Keratinocyte (primary cell): ENCODE measurements at regions not wholly inside any gene's neighbourhood (a gene's known extent, or its start where the extent isn't known, plus 50 kb on each side); places are given as distances from the start of the nearest gene placed in this dataset.

Experiments used
- DNase-seq: peaks from one replicate; pipeline ENCODE4 v3.0.0-alpha.2; 2011; ENCODE audit warnings: low read depth, missing footprints, low spot score
- FAIRE-seq: peaks from 2 replicates; lab custom pipeline; 2011; peaks lifted over from hg19 to GRCh38; lab: Jason Lieb, UNC
- H2AFZ ChIP-seq: 2 replicates; pipeline ENCODE4 v1.6.0; 2012; ENCODE audit warnings: low read length, control low read depth, inconsistent platforms; ENCODE audit not compliant: control insufficient read depth
- H3K27ac ChIP-seq: 2 replicates; pipeline ENCODE4 v1.5.1; 2011; ENCODE audit warnings: low read length; ENCODE audit not compliant: control insufficient read depth, insufficient read depth
- H3K27me3 ChIP-seq: 3 replicates; pipeline ENCODE4 v1.6.0; 2011; ENCODE audit warnings: low read length; ENCODE audit not compliant: control insufficient read depth, insufficient read depth; ENCODE audit errors: extremely low read depth
- H3K36me3 ChIP-seq, 2 experiments: 2 replicates in 1 of 2; 3 replicates in 1 of 2; pipeline ENCODE4 v1.5.1; 2011; ENCODE audit warnings: low read length in 2 of 2, mild to moderate bottlenecking in 1 of 2; ENCODE audit not compliant: control insufficient read depth in 2 of 2, insufficient read depth in 2 of 2; ENCODE audit errors: extremely low read depth in 1 of 2
- H3K4me1 ChIP-seq: 3 replicates; pipeline ENCODE4 v1.5.1; 2011; ENCODE audit warnings: low read length; ENCODE audit not compliant: control insufficient read depth, insufficient read depth; ENCODE audit errors: extremely low read depth
- H3K4me2 ChIP-seq: 3 replicates; pipeline ENCODE4 v1.6.0; 2011; ENCODE audit warnings: low read depth, low read length; ENCODE audit not compliant: control insufficient read depth, insufficient read depth; ENCODE audit errors: extremely low read depth
- H3K4me3 ChIP-seq, 3 experiments: fragments of 200-600 bp in 1 of 3; sonication (generic) in 1 of 3; 2 replicates in 2 of 3; 3 replicates in 1 of 3; pipeline ENCODE4 v1.5.1; 2011 to 2016; ENCODE audit warnings: low read length in 3 of 3, mild to moderate bottlenecking in 3 of 3, control low read depth in 2 of 3, inconsistent platforms in 1 of 3, low read depth in 1 of 3, mixed read lengths in 1 of 3, mixed run types in 1 of 3, moderate library complexity in 1 of 3; ENCODE audit not compliant: control insufficient read depth in 2 of 3, insufficient read depth in 2 of 3; ENCODE audit errors: extremely low read depth in 1 of 3
- H3K79me2 ChIP-seq: 2 replicates; pipeline ENCODE4 v1.6.0; 2012; ENCODE audit warnings: low read length; ENCODE audit not compliant: control insufficient read depth, insufficient read depth
- H3K9ac ChIP-seq: 3 replicates; pipeline ENCODE4 v1.6.0; 2011; ENCODE audit warnings: low read length; ENCODE audit not compliant: control insufficient read depth, insufficient read depth; ENCODE audit errors: extremely low read depth
- H3K9me1 ChIP-seq: 3 replicates; pipeline ENCODE4 v1.6.0; 2011; ENCODE audit warnings: low read length; ENCODE audit not compliant: control insufficient read depth, insufficient read depth; ENCODE audit errors: extremely low read depth
- H3K9me3 ChIP-seq: 2 replicates; pipeline ENCODE4 v1.5.1; 2012; ENCODE audit warnings: low read depth, low read length; ENCODE audit not compliant: control insufficient read depth
- H4K20me1 ChIP-seq: 3 replicates; pipeline ENCODE4 v1.6.0; 2011; ENCODE audit warnings: low read length; ENCODE audit not compliant: control insufficient read depth, insufficient read depth; ENCODE audit errors: extremely low read depth
- CTCF ChIP-seq, 3 experiments: IDR thresholded peaks in 1 of 3; conservative IDR thresholded peaks in 1 of 3; optimal IDR thresholded peaks in 1 of 3; 2 replicates in 2 of 3; 3 replicates in 1 of 3; pipeline versions ENCODE3 to v1.5.1; 2011; ENCODE audit warnings: low read length in 3 of 3, mild to moderate bottlenecking in 3 of 3, moderate library complexity in 2 of 3, control low read depth in 1 of 3, inconsistent platforms in 1 of 3; ENCODE audit not compliant: insufficient read depth in 2 of 3; ENCODE audit errors: extremely low read depth in 1 of 3
- EZH2 ChIP-seq: IDR thresholded peaks from one replicate; pipeline ENCODE4 v1.6.1; 2012; ENCODE audit warnings: inconsistent platforms, mild to moderate bottlenecking, low read length, moderate library complexity
- dilution Hi-C: fragments of 300-500 bp; cut with MboI; formaldehyde crosslinking; loops from one replicate; pipeline ENCODE4 v1.7.0; 2020; ENCODE audit warnings: low sequenced_read_pairs; ENCODE audit not compliant: extremely low pct_ligation_motif_present

- H3K4me1 ChIP-seq, result no peaks in the 10 kb centered on the region
- H2AFZ ChIP-seq, result no peak overlapping the region
- H3K4me3 ChIP-seq, result no peak overlapping the region
- no peaks in the 10 kb centered on the region for H3K79me2 ChIP-seq
- no peak for TF ChIP-seq EZH2
- TF ChIP-seq CTCF (optimal IDR thresholded peaks at IDR 0.05 in 1 of 3, IDR thresholded peaks at IDR 0.05 in 1 of 3, conservative IDR thresholded peaks at IDR 0.05 in 1 of 3; ENCODE audit: extremely low read depth in 1 of 3, insufficient read depth in 2 of 3, low read length in 3 of 3), result no peak
- no peaks in the 10 kb centered on the region for H4K20me1 ChIP-seq
- FAIRE-seq (no peak), DNase-seq (no peak)
- no peaks in the 10 kb centered on the region for H3K9me1 ChIP-seq
- no peaks in the 10 kb centered on the region for H3K36me3 ChIP-seq
- H3K9ac ChIP-seq, result no peak overlapping the region
- no peak overlapping the region for H3K4me2 ChIP-seq
- H3K27me3 ChIP-seq, result no peaks in the 10 kb centered on the region
- dilution Hi-C loops, result no loop called here
- H3K9me3 ChIP-seq, result no peaks in the 10 kb centered on the region
- no peak overlapping the region for H3K27ac ChIP-seq
Measured at GRCh38 chr14:43745746-43746145, 761.3 kb downstream of the FSCB start.

- Histone ChIP-seq H3K36me3 (no peaks in the 10 kb centered on the region), H3K27ac (no peak overlapping the region), H3K4me1 (no peaks in the 10 kb centered on the region), H3K79me2 (no peaks in the 10 kb centered on the region), H3K27me3 (no peaks in the 10 kb centered on the region), H3K9ac (no peak overlapping the region), H3K4me3 (no peak overlapping the region), H3K9me3 (no peaks in the 10 kb centered on the region), H2AFZ (no peak overlapping the region), H3K4me2 (no peak overlapping the region), H3K9me1 (no peaks in the 10 kb centered on the region), H4K20me1 (no peaks in the 10 kb centered on the region)
- FAIRE-seq, result no peak
- DNase-seq, result no peak
- dilution Hi-C loops, result no loop called here
- TF ChIP-seq CTCF (optimal IDR thresholded peaks at IDR 0.05 in 1 of 3, IDR thresholded peaks at IDR 0.05 in 1 of 3, conservative IDR thresholded peaks at IDR 0.05 in 1 of 3; ENCODE audit: extremely low read depth in 1 of 3, insufficient read depth in 2 of 3, low read length in 3 of 3) (no peak), EZH2 (no peak)
Measured at GRCh38 chr14:43735932-43736331, 771.2 kb downstream of the FSCB start.
